Adrenal gland (tissue), 5 donors: ENCODE measurements at regions not wholly inside any gene's neighbourhood (a gene's known extent, or its start where the extent isn't known, plus 50 kb on each side); places are given as distances from the start of the nearest gene placed in this dataset.

Experiments used
- POLR2A ChIP-seq, 2 donors: fragments of 450-650 bp; IDR thresholded peaks; one replicate each; pipeline ENCODE4 v1.6.1; 2017; ENCODE audit warnings: antibody characterized with exemption in 2 of 2, mild to moderate bottlenecking in 2 of 2, moderate library complexity in 1 of 2
- TF ChIP-seq, protein P1 (sequence below), 6 experiments: fragments of 450-650 bp in 4 of 6; fragments of 200-600 bp in 2 of 6; sonication (generic) in 1 of 6; IDR thresholded peaks; 1 replicate in 5 of 6; 2 replicates in 1 of 6; pipeline versions ENCODE4 v1.5.1 to v1.8.0; 2016 to 2021; ENCODE audit warnings: antibody characterized with exemption in 6 of 6, mild to moderate bottlenecking in 2 of 6, moderate library complexity in 1 of 6
- donor health status: DM: no; HTN: no; CAD: no.

GRCh38 chr3:18114894-18115293 is 310.2 kb downstream of the SATB1 start:
- TF ChIP-seq, protein P1, sequence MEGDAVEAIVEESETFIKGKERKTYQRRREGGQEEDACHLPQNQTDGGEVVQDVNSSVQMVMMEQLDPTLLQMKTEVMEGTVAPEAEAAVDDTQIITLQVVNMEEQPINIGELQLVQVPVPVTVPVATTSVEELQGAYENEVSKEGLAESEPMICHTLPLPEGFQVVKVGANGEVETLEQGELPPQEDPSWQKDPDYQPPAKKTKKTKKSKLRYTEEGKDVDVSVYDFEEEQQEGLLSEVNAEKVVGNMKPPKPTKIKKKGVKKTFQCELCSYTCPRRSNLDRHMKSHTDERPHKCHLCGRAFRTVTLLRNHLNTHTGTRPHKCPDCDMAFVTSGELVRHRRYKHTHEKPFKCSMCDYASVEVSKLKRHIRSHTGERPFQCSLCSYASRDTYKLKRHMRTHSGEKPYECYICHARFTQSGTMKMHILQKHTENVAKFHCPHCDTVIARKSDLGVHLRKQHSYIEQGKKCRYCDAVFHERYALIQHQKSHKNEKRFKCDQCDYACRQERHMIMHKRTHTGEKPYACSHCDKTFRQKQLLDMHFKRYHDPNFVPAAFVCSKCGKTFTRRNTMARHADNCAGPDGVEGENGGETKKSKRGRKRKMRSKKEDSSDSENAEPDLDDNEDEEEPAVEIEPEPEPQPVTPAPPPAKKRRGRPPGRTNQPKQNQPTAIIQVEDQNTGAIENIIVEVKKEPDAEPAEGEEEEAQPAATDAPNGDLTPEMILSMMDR (IDR thresholded peaks at IDR 0.05): no peak
- no peak for TF ChIP-seq POLR2A (IDR thresholded peaks at IDR 0.05)
